Activated CD4-positive, CD25-positive, alpha-beta regulatory T cell (primary cell): ENCODE measurements at regions not wholly inside any gene's neighbourhood (a gene's known extent, or its start where the extent isn't known, plus 50 kb on each side); places are given as distances from the start of the nearest gene placed in this dataset.
"Not testable (repeated sequence)": the region's sequence is repeated elsewhere in the genome, so short reads cannot be mapped to it uniquely, and the experiment has no call there.

ENCODE experiments used
- DNase-seq, 4 experiments: peaks; one replicate each; lab custom pipeline; 2025; lab: John Stamatoyannopoulos, UW

GRCh38 chr5:89218364-89218763 lies 335.4 kb upstream of the MEF2C start:
- no peak for DNase-seq

- no peak for DNase-seq
Measured at GRCh38 chr5:89216606-89217005, 333.6 kb upstream of the MEF2C start.

GRCh38 chr5:89213573-89213972 lies 330.6 kb upstream of the MEF2C start:
- no peak for DNase-seq

- no peak for DNase-seq
Measured at GRCh38 chr5:89211836-89212235, 328.9 kb upstream of the MEF2C start.

- DNase-seq, result no peak
Measured at GRCh38 chr5:89208811-89209210, 325.8 kb upstream of the MEF2C start.

- DNase-seq, result no peak
Measured at GRCh38 chr5:89208392-89208791, 325.4 kb upstream of the MEF2C start.

GRCh38 chr5:89204756-89205155 lies 321.8 kb upstream of the MEF2C start:
- DNase-seq, result no peak

- DNase-seq, result no peak
Measured at GRCh38 chr5:89203611-89204010, 320.6 kb upstream of the MEF2C start.

GRCh38 chr5:89200899-89201298 lies 317.9 kb upstream of the MEF2C start:
- no peak for DNase-seq

- DNase-seq, result no peak
Measured at GRCh38 chr5:89199306-89199705, 316.3 kb upstream of the MEF2C start.

GRCh38 chr5:89191374-89191773 lies 308.4 kb upstream of the MEF2C start:
- no peak for DNase-seq

- DNase-seq, result no peak
Measured at GRCh38 chr5:89190515-89191265, 307.7 kb upstream of the MEF2C start.

GRCh38 chr5:89187883-89188465 lies 305.0 kb upstream of the MEF2C start:
- DNase-seq, result no peak

- no peak for DNase-seq
Measured at GRCh38 chr5:89187268-89187667, 304.3 kb upstream of the MEF2C start.

GRCh38 chr5:89181546-89181945 lies 298.6 kb upstream of the MEF2C start:
- DNase-seq, result no peak

GRCh38 chr5:89179731-89180130 lies 296.7 kb upstream of the MEF2C start:
- DNase-seq, result no peak

GRCh38 chr5:89178541-89178940 lies 295.6 kb upstream of the MEF2C start:
- DNase-seq, result no peak

GRCh38 chr5:89173528-89173927 lies 290.5 kb upstream of the MEF2C start:
- no peak for DNase-seq

- no peak for DNase-seq
Measured at GRCh38 chr5:89168766-89169165, 285.8 kb upstream of the MEF2C start.

- DNase-seq, result not testable (repeated sequence)
Measured at GRCh38 chr5:89164703-89165102, 281.7 kb upstream of the MEF2C start.

GRCh38 chr5:89156226-89156625 lies 273.2 kb upstream of the MEF2C start:
- DNase-seq, result no peak

- no peak for DNase-seq
Measured at GRCh38 chr5:89147031-89147430, 264.0 kb upstream of the MEF2C start.

GRCh38 chr5:89137148-89137547 lies 254.2 kb upstream of the MEF2C start:
- no peak for DNase-seq

- DNase-seq, result no peak
Measured at GRCh38 chr5:89133975-89134374, 251.0 kb upstream of the MEF2C start.
